Body of pancreas (tissue), 4 donors: ENCODE measurements at regions not wholly inside any gene's neighbourhood (a gene's known extent, or its start where the extent isn't known, plus 50 kb on each side); places are given as distances from the start of the nearest gene placed in this dataset.
"Not testable (repeated sequence)": the region's sequence is repeated elsewhere in the genome, so short reads cannot be mapped to it uniquely, and the experiment has no call there.

Experiments
- ATAC-seq: fragments of 150-250 bp; one replicate; pipeline ENCODE4 v1.9.1; 2016
- DNase-seq, 4 donors: peaks; one replicate each; pipeline ENCODE4 v3.0.0-alpha.2; 2019
- H3K27ac ChIP-seq, 4 donors: fragments of 200-600 bp; sonication (generic); 1 replicate in 3 of 4; 2 replicates in 1 of 4; pipeline versions ENCODE4 v1.5.1 to v1.6.1; 2016 to 2019; ENCODE audit warnings: mild to moderate bottlenecking in 1 of 4, mixed read lengths in 1 of 4, moderate library complexity in 1 of 4
- H3K27me3 ChIP-seq, 2 donors: fragments of 200-600 bp; sonication (generic); one replicate each; pipeline ENCODE4 v1.6.0; 2016; ENCODE audit warnings: mild to moderate bottlenecking in 1 of 2
- H3K36me3 ChIP-seq, 2 donors: fragments of 200-600 bp; sonication (generic); replicated peaks in 1 of 2; 2 replicates each; pipeline ENCODE4 v1.5.1; 2016; ENCODE audit warnings: low read depth in 2 of 2; ENCODE audit not compliant: insufficient read depth in 1 of 2
- H3K4me1 ChIP-seq: fragments of 200-600 bp; sonication (generic); one replicate; pipeline ENCODE4 v1.6.0; 2016
- H3K4me3 ChIP-seq, 2 donors: fragments of 200-600 bp; sonication (generic); 1 replicate in 1 of 2; 2 replicates in 1 of 2; pipeline ENCODE4 v1.5.1; 2016 to 2019
- H3K9me3 ChIP-seq, 3 donors: fragments of 200-600 bp; sonication (generic); 1 replicate in 2 of 3; 2 replicates in 1 of 3; pipeline ENCODE4 v1.5.1; 2016
- POLR2A ChIP-seq, 3 donors: fragments of 450-650 bp; IDR thresholded peaks; one replicate each; pipeline ENCODE4 v1.6.1; 2016; ENCODE audit warnings: antibody characterized with exemption in 3 of 3, mild to moderate bottlenecking in 2 of 3
- WGBS, 2 donors: methylation state at CpG; one replicate each; pipeline ENCODE4 v1.1.5; 2017; 5-methylcytosine and 5-hydroxymethylcytosine counted together
- intact Hi-C: fragments of 100-400 bp; cut with DNase I; formaldehyde crosslinking; loops from one replicate; pipeline ENCODE4 v1.15.1; 2023
- TF ChIP-seq, protein P1 (sequence below), 7 experiments: fragments of 450-650 bp in 4 of 7; fragments of 200-600 bp in 3 of 7; sonication (generic) in 3 of 7; IDR thresholded peaks; one replicate each; pipeline ENCODE4 v1.5.1; 2016 to 2019; ENCODE audit warnings: antibody characterized with exemption in 7 of 7

DNA sequence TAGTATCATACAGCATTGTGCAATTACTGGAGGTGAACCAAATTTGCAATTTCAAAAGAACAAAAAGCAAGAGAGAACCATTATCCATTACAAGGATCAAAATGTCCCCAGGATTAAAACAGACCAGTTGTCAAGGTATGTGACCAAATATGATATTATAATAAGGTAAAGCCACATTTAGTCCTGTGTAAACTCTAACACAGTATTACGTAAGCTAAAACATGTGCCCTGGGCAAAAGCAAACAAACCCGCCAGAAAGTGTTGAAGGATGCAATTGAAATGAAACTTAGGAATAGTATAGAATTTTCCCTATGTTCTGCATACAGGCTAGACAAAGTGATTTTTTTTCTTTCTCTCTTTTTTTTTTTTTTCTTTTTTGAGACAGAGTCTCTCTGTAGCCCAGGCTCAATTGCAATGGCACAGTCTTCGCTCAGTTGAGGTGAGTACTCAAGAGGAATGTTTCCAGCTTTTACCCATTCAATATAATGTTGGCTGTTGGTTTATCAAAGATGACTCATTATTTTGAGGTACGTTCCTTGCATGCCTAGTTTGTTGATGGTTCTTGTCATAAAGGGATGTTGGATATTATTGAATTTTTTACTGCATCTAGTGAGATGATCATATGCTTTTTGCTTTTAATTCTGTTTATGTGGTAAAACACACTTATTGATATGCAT, 137.1 kb upstream of the FOXG1 start:
- no peak overlapping the region for H3K4me3 ChIP-seq
- no peak for TF ChIP-seq POLR2A (IDR thresholded peaks at IDR 0.05)
- TF ChIP-seq, protein P1, sequence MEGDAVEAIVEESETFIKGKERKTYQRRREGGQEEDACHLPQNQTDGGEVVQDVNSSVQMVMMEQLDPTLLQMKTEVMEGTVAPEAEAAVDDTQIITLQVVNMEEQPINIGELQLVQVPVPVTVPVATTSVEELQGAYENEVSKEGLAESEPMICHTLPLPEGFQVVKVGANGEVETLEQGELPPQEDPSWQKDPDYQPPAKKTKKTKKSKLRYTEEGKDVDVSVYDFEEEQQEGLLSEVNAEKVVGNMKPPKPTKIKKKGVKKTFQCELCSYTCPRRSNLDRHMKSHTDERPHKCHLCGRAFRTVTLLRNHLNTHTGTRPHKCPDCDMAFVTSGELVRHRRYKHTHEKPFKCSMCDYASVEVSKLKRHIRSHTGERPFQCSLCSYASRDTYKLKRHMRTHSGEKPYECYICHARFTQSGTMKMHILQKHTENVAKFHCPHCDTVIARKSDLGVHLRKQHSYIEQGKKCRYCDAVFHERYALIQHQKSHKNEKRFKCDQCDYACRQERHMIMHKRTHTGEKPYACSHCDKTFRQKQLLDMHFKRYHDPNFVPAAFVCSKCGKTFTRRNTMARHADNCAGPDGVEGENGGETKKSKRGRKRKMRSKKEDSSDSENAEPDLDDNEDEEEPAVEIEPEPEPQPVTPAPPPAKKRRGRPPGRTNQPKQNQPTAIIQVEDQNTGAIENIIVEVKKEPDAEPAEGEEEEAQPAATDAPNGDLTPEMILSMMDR (IDR thresholded peaks at IDR 0.05) = no peak
- DNase-seq (no peak), ATAC-seq (no peak)
- H3K9me3 ChIP-seq = no peaks in the 10 kb centered on the region
- no peak overlapping the region for H3K27ac ChIP-seq
- intact Hi-C loops = no loop called here
- H3K4me1 ChIP-seq = no peaks in the 10 kb centered on the region
- no peaks in the 10 kb centered on the region for H3K36me3 ChIP-seq
- H3K27me3 ChIP-seq = no peaks in the 10 kb centered on the region
- 50 to 55% methylated on average over 4 of the region's 4 CpGs for WGBS, 2 donors

- no peak for ATAC-seq
- no peaks in the 10 kb centered on the region for H3K36me3 ChIP-seq
- H3K4me1 ChIP-seq = no peaks in the 10 kb centered on the region
- no peaks in the 10 kb centered on the region for H3K27me3 ChIP-seq
- no peak for TF ChIP-seq POLR2A (IDR thresholded peaks at IDR 0.05)
- TF ChIP-seq, protein P1 (IDR thresholded peaks at IDR 0.05) = no peak
- intact Hi-C loops = no loop called here
- no peak for DNase-seq
- WGBS, 2 donors = 86 to 89% methylated on average over 3 of the region's 3 CpGs
- no peaks in the 10 kb centered on the region for H3K9me3 ChIP-seq
- H3K27ac ChIP-seq = no peak overlapping the region
- H3K4me3 ChIP-seq = no peak overlapping the region
Observed at GRCh38 chr14:28630100-28630499, 136.5 kb upstream of the FOXG1 start.

- Histone ChIP-seq H3K27me3 (no peaks in the 10 kb centered on the region), H3K4me1 (no peaks in the 10 kb centered on the region), H3K27ac (no peak overlapping the region), H3K36me3 (no peaks in the 10 kb centered on the region), H3K4me3 (no peak overlapping the region), H3K9me3 (no peaks in the 10 kb centered on the region)
- TF ChIP-seq, protein P1 (IDR thresholded peaks at IDR 0.05) = peak in 6 of 7 experiments; percentile 29 to 48 (median 38)
- TF ChIP-seq POLR2A (IDR thresholded peaks at IDR 0.05) = no peak
- DNase-seq = no peak
- 1 to 2% methylated on average over 7 of the region's 7 CpGs for WGBS, 2 donors
- intact Hi-C loops = no loop called here
- ATAC-seq = no peak
Observed at GRCh38 chr14:28635387-28635786, 131.2 kb upstream of the FOXG1 start.

- H3K4me1 ChIP-seq, H3K36me3 ChIP-seq, ATAC-seq, H3K27me3 ChIP-seq, DNase-seq, H3K9me3 ChIP-seq, H3K27ac ChIP-seq, H3K4me3 ChIP-seq, intact Hi-C loops: not testable (repeated sequence)
- WGBS, 2 donors = 43 to 50% methylated on average over 2 of the region's 2 CpGs
Observed at GRCh38 chr14:28635816-28636215, 130.8 kb upstream of the FOXG1 start.

DNA sequence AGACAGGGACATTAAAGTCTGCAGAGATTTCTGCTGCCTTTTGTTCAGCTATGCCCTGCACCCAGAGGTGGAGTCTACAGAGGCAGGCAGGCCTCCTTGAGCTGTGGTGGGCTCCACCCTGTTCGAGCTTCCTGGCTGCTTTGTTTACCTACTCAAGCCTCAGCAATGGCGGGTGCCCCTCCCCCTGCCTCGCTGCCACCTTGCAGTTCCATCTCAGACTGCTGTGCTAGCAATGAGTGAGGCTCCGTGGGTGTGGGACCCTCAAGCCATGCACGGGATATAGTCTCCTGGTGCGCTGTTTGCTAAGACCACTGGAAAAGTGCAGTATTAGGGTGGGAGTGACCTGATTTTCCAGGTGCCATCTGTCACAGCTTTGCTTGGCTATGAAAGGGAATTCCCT, 125.4 kb upstream of the FOXG1 start:
- DNase-seq = not testable (repeated sequence)

GRCh38 chr14:28651148-28651547, 115.4 kb upstream of the FOXG1 start:
- Histone ChIP-seq H3K27me3 (no peaks in the 10 kb centered on the region), H3K4me1 (no peaks in the 10 kb centered on the region), H3K27ac (no peak overlapping the region), H3K36me3 (no peaks in the 10 kb centered on the region), H3K9me3 (no peaks in the 10 kb centered on the region), H3K4me3 (no peak overlapping the region)
- no peak for DNase-seq
- intact Hi-C loops = no loop called here
- TF ChIP-seq POLR2A (IDR thresholded peaks at IDR 0.05) = no peak
- TF ChIP-seq, protein P1 (IDR thresholded peaks at IDR 0.05) = no peak
- no peak for ATAC-seq
- WGBS, 2 donors = 59 to 68% methylated on average over 5 of the region's 5 CpGs

More for the DNA sequence above, 125.4 kb upstream of the FOXG1 start:
- H3K27me3 ChIP-seq, H3K36me3 ChIP-seq, H3K4me3 ChIP-seq, ATAC-seq, H3K27ac ChIP-seq, H3K9me3 ChIP-seq, H3K4me1 ChIP-seq, intact Hi-C loops: not testable (repeated sequence)
- WGBS, 2 donors = 64 to 78% methylated on average over 6 of the region's 6 CpGs
